ENCODE measurements at regions not wholly inside any gene's neighbourhood (a gene's known extent, or its start where the extent isn't known, plus 50 kb on each side); places are given as distances from the start of the nearest gene placed in this dataset.

DNA sequence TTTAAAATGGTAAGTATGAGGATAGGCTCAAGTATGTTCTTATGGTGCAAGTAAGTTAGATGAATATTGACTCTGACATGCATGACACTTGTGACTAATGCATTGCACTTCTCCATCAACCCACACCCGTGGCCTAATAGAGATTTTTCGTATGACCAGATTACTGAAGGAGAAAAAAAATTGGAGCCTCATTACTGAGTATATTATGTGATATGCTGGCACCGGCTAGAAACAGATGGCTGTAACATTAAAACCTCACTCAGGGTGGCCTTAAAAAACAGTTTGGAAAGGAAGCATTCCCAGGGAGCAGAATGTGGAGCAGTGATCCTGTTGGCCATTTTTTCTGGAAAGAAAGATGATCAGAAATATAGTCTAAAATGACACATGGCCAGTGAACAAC is 766.4 kb downstream of the PRELID2 start:
- H3K4me3 ChIP-seq (ENCODE audit: low read depth, low read length) = no peak overlapping the region
- TF ChIP-seq, protein P1, sequence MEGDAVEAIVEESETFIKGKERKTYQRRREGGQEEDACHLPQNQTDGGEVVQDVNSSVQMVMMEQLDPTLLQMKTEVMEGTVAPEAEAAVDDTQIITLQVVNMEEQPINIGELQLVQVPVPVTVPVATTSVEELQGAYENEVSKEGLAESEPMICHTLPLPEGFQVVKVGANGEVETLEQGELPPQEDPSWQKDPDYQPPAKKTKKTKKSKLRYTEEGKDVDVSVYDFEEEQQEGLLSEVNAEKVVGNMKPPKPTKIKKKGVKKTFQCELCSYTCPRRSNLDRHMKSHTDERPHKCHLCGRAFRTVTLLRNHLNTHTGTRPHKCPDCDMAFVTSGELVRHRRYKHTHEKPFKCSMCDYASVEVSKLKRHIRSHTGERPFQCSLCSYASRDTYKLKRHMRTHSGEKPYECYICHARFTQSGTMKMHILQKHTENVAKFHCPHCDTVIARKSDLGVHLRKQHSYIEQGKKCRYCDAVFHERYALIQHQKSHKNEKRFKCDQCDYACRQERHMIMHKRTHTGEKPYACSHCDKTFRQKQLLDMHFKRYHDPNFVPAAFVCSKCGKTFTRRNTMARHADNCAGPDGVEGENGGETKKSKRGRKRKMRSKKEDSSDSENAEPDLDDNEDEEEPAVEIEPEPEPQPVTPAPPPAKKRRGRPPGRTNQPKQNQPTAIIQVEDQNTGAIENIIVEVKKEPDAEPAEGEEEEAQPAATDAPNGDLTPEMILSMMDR (IDR thresholded peaks at IDR 0.05; ENCODE audit: borderline replicate concordance, insufficient read depth, low read depth, low read length) = no peak

DNA sequence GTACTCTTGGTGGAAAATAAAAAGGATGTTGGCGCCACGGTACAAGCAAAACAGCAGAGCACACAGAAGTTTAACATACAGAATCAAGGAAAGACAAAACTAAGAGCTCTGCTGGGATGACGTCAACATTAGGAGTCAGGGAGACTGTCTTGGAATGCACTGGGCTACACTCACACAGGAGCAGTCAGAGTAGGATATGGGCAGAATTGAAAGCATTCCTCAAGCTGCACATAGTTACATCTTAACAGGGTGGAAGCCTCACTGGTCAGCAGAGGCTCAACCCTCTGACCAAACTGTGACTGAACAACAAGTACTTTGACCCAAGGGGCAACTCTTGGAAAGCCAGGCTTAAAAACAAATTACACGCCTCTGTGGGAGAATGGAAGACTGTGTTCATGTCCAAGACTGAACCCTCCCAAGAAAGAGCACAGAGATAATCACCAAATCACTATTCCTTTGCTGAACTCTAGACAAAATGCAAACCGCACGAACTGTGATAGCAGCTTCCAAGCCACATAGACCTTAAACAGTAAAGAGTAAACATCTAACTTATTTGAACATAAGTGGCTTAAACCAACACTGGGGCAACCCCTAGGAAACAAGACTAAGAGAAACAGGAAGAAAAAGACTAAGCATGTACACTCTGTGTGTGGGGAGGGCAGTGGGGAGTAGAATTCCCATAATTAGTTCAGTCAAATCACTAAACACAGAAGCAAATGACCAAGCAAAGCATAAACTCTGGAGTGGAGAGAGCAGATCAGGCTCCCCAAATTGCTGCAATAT is 772.7 kb downstream of the PRELID2 start:
- no peak overlapping the region for H3K4me3 ChIP-seq (ENCODE audit: low read depth, low read length)
- TF ChIP-seq, protein P1 (IDR thresholded peaks at IDR 0.05; ENCODE audit: borderline replicate concordance, insufficient read depth, low read depth, low read length) = no peak

DNA sequence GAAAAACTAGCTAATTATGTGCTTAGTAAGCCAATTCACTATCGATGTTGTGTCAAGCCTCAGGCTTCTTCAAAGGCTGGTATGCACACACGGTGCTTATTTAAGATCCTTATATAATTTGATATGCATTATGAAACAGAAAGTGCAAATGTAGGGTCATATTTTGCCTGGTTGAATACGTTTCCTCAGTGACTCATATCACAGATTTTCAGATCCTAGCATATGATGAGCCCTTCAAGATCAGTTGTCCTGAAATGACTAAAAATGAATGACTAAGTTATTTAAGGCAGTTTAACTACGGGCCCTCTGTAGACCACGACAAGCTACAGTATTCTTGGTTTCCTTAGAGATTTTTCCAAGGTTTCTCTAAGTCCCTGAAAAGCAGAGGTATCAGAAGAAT is 778.3 kb downstream of the PRELID2 start:
- no peak overlapping the region for H3K4me3 ChIP-seq (ENCODE audit: low read depth, low read length)
- TF ChIP-seq, protein P1 (IDR thresholded peaks at IDR 0.05; ENCODE audit: borderline replicate concordance, insufficient read depth, low read depth, low read length) = no peak

DNA sequence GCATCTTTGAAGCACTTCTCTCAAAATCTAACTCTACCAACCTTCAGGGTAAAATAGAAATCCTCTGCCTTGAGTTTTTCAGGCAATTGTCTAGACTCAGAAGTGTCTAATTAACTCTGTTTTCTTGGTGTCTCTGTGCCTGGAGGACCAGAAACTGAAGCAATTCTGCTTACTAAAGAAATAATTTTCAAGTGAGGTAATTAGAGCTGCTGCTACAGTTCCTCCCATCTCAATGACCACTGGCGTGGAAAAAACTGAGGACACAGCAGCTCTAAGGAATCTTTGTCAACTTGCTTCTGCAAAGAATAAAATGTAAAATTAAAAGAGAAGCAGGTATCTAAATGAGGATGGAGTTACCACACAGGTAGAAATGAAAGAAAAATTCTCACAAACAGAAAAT is 785.0 kb downstream of the PRELID2 start:
- TF ChIP-seq, protein P1 (IDR thresholded peaks at IDR 0.05; ENCODE audit: borderline replicate concordance, insufficient read depth, low read depth, low read length) = no peak
- H3K4me3 ChIP-seq (ENCODE audit: low read depth, low read length) = no peak overlapping the region

DNA sequence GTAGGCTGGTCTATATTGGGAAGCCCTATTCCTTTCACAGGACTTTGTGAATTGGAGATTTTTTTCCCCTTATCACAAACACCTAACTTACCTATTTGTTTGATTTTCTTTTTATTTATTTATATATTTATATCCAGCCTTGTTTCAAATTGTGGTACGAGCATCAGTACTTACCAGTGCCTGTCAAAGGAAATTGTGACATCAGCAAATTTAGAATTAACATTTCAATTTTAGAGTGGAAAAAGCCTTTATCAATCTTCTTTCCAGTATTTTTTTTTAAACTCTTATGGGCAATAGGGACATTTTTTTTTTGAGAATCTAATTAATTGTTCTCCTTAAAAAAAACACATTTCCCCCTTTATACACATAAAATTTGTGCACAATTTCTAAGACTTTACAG is 790.2 kb downstream of the PRELID2 start:
- TF ChIP-seq, protein P1 (IDR thresholded peaks at IDR 0.05; ENCODE audit: borderline replicate concordance, insufficient read depth, low read depth, low read length) = no peak
- H3K4me3 ChIP-seq (ENCODE audit: low read depth, low read length) = no peak overlapping the region

DNA sequence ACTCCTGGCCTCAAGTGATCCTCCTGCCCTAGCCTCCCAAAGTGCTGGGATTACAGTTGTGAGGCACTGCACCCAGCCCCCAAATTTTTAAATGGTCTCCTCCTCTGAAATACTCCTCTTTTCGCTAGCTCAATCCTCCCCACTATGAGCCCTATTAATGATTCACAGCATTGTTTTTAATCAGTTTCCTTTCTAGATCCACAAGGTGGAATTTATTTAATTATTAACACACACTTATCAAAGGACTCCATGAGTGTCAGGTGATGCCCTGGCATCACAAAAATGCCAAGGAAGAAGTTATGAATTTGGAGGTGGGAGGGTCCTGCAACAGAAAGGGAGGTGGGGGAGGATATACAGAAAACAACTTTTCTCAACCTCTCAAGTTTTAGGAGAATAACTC is 806.5 kb downstream of the PRELID2 start:
- no peak overlapping the region for H3K4me3 ChIP-seq (ENCODE audit: low read depth, low read length)
- TF ChIP-seq, protein P1 (IDR thresholded peaks at IDR 0.05; ENCODE audit: borderline replicate concordance, insufficient read depth, low read depth, low read length) = no peak

DNA sequence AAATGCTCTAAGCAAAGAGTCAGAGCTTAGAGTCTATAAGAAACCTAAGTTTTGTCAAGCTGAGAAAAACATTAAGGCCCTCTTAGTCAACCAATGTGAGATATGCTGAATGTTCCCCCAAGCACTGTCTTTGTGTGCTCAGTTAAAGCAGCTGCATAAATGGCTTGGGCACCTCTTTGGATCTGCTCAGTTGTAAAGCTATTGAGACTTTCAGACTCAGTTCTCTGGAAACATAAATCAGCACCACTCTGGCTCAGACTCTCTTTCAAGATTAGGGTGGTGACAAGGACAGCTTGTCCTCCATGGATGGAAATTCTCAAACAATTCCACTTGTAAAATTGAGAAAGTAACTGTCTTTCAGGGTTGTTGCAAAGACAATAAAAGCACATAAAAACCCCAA is 807.9 kb downstream of the PRELID2 start:
- TF ChIP-seq, protein P1 (IDR thresholded peaks at IDR 0.05; ENCODE audit: borderline replicate concordance, insufficient read depth, low read depth, low read length) = no peak
- H3K4me3 ChIP-seq (ENCODE audit: low read depth, low read length) = no peak overlapping the region

Data from GM12875 (cell line).